ENCODE measurements at regions not wholly inside any gene's neighbourhood (a gene's known extent, or its start where the extent isn't known, plus 50 kb on each side); places are given as distances from the start of the nearest gene placed in this dataset.

DNA sequence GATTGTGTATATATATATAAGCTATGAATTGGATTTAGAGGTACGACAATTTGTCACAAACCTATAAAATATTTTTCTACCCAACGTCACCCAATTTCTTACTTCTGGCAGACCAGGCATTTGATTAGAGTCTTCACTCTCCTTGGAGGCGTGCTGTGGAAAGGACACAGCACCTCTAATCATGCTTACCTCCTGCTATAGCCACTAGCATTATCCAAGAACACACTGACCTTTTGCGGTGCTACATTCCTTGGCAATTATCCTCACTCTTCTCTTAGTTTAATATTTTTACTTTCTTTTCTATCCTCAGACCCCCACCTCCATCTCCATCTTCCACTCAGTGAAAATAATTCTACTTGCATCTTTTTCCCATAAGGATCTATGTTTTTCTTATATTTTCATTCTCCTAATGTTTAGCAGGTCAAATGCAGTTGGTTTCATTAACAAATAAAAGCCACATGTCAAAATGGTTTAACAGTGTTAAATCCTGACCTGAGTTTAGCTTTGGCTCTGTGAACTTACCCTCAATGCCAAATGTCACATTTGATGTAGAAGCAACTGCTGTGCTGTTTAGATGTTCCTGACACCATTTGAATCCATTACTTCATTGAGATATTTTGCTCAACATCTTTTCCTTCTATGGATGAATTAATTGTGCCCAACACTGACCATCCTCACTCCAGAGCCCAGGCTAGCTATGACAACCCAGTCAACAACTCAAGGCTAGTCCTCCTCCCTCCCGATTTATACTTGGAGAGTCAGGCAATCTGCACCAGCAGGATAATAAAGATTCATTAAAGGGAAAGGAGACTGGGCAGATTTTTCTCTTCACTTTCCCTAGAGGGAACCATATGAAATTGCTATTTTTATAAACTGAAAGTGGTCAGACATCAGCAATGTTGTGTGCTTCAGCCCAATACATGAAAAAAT lies 240.5 kb downstream of the MREG start:
- no peak overlapping the region for H3K4me2 ChIP-seq (ENCODE audit: low read depth, low read length)
- H3K4me3 ChIP-seq (replicated peaks in 1 of 3; ENCODE audit: insufficient read depth in 1 of 3, low read depth in 2 of 3, low read length in 3 of 3): no peak overlapping the region
- in situ Hi-C loops (cut with HindIII; ENCODE audit: extremely low pct_ligation_motif_present, low pct_unique_long_range_greater_than_20kb): no loop called here
- H3K4me1 ChIP-seq (ENCODE audit: insufficient read depth, low read length): peaks cover 45% of the 10 kb centered on the region
- no peaks in the 10 kb centered on the region for H3K36me3 ChIP-seq (replicated peaks in 1 of 2; ENCODE audit: control insufficient read depth in 1 of 2, insufficient read depth in 2 of 2, low read length in 2 of 2)
- peaks cover 2% of the 10 kb centered on the region; the same call in 1 of the 2 replicates for H3K9me3 ChIP-seq (ENCODE audit: low read length)
- no peaks in the 10 kb centered on the region for H4K20me1 ChIP-seq (ENCODE audit: insufficient read depth, low read length)
- DNase-seq (ENCODE audit: low spot score): no peak
- intact Hi-C loops (cut with micrococcal nuclease; ENCODE audit: unreplicated experiment): no loop called here
- TF ChIP-seq GPN1 (CRISPR knock-in tag; IDR thresholded peaks at IDR 0.05; ENCODE audit: borderline replicate concordance) (no peak), CHD4 (IDR thresholded peaks at IDR 0.05; ENCODE audit: borderline replicate concordance, low read length) (no peak)
- POLR2A ChIA-PET: interaction anchor here (0.8 to 2.9 kb wide), 2 partner anchors 19 to 23 kb away, joined by 4 to 12 read pairs; no protein-coding TSS in a partner anchor
- no peak for FAIRE-seq
- no peak overlapping the region for H2AFZ ChIP-seq (ENCODE audit: low read length)
- H3K27ac ChIP-seq (ENCODE audit: extremely low read length, insufficient read depth, low read length): peak overlapping the region; percentile 49
- WGBS (ENCODE audit: low lambda C conversion rate): 97% methylated on average over 5 of the region's 5 CpGs
- no peak overlapping the region for H3K9ac ChIP-seq (ENCODE audit: insufficient read depth, low read depth, low read length)
- CTCF ChIA-PET (ENCODE audit: low intra/inter-chr PET ratio, low total read pairs): no interaction called here
- no peak for ATAC-seq
- H3K79me2 ChIP-seq (ENCODE audit: insufficient read depth, low read length): no peaks in the 10 kb centered on the region
- no TSS peak for BruUV-seq (replicated peaks)
- no peaks in the 10 kb centered on the region for H3K27me3 ChIP-seq (ENCODE audit: control insufficient read depth in 1 of 2, insufficient read depth in 2 of 2, low read length in 2 of 2)

GRCh38 chr2:215772003-215772402 lies 241.3 kb downstream of the MREG start:
- no peak overlapping the region for H3K4me2 ChIP-seq (ENCODE audit: low read depth, low read length)
- BruUV-seq (replicated peaks): no TSS peak
- intact Hi-C loops (cut with micrococcal nuclease; ENCODE audit: unreplicated experiment): no loop called here
- no peaks in the 10 kb centered on the region for H3K36me3 ChIP-seq (replicated peaks in 1 of 2; ENCODE audit: control insufficient read depth in 1 of 2, insufficient read depth in 2 of 2, low read length in 2 of 2)
- peak overlapping the region; percentile 49 for H3K27ac ChIP-seq (ENCODE audit: extremely low read length, insufficient read depth, low read length)
- CTCF ChIA-PET (ENCODE audit: low intra/inter-chr PET ratio, low total read pairs): no interaction called here
- WGBS (ENCODE audit: low lambda C conversion rate): 58% methylated on average over 1 of the region's 1 CpG
- no peak overlapping the region for H3K4me3 ChIP-seq (replicated peaks in 1 of 3; ENCODE audit: insufficient read depth in 1 of 3, low read depth in 2 of 3, low read length in 3 of 3)
- POLR2A ChIA-PET: interaction anchor here (0.8 to 2.9 kb wide), 2 partner anchors 20 to 23 kb away, joined by 4 to 12 read pairs; no protein-coding TSS in a partner anchor
- peaks cover 45% of the 10 kb centered on the region for H3K4me1 ChIP-seq (ENCODE audit: insufficient read depth, low read length)
- H3K9me3 ChIP-seq (ENCODE audit: low read length): peaks cover 6% of the 10 kb centered on the region; the same call in 1 of the 2 replicates
- H3K9ac ChIP-seq (ENCODE audit: insufficient read depth, low read depth, low read length): no peak overlapping the region
- FAIRE-seq: no peak
- in situ Hi-C loops (cut with HindIII; ENCODE audit: extremely low pct_ligation_motif_present, low pct_unique_long_range_greater_than_20kb): no loop called here
- ATAC-seq: no peak
- H2AFZ ChIP-seq (ENCODE audit: low read length): peak overlapping the region; percentile 2
- no peaks in the 10 kb centered on the region for H3K27me3 ChIP-seq (ENCODE audit: control insufficient read depth in 1 of 2, insufficient read depth in 2 of 2, low read length in 2 of 2)
- peak; percentile 76 for DNase-seq (ENCODE audit: low spot score)
- H4K20me1 ChIP-seq (ENCODE audit: insufficient read depth, low read length): no peaks in the 10 kb centered on the region
- no peaks in the 10 kb centered on the region for H3K79me2 ChIP-seq (ENCODE audit: insufficient read depth, low read length)
- peak; percentile 53 for TF ChIP-seq NFE2L2 (IDR thresholded peaks at IDR 0.05; ENCODE audit: low read length)
- no peak for TF ChIP-seq MIXL1 (CRISPR knock-in tag; IDR thresholded peaks at IDR 0.05)
- no peak for TF ChIP-seq ATF3 (CRISPR knock-in tag; IDR thresholded peaks at IDR 0.05)
- TF ChIP-seq NFE2 (CRISPR knock-in tag; IDR thresholded peaks at IDR 0.05): peak; percentile 73; the same call in 1 of the 2 replicates
- TF ChIP-seq CBX1 (IDR thresholded peaks at IDR 0.05; ENCODE audit: low read depth): no peak
- TF ChIP-seq SMAD9 (CRISPR knock-in tag; IDR thresholded peaks at IDR 0.05): no peak
- TF ChIP-seq POLR2A (IDR thresholded peaks at IDR 0.05; ENCODE audit: insufficient read depth in 1 of 2, low read depth in 2 of 2, low read length in 2 of 2): no peak
- TF ChIP-seq TFE3 (CRISPR knock-in tag; IDR thresholded peaks at IDR 0.05): no peak
- TF ChIP-seq ZMYM3 (CRISPR knock-in tag; IDR thresholded peaks at IDR 0.05): no peak
- TF ChIP-seq RFXAP (CRISPR knock-in tag; IDR thresholded peaks at IDR 0.05; ENCODE audit: borderline replicate concordance): no peak
- TF ChIP-seq PATZ1 (CRISPR knock-in tag; IDR thresholded peaks at IDR 0.05): peak; percentile 18; the same call in 1 of the 2 replicates
- TF ChIP-seq RFX5 (IDR thresholded peaks at IDR 0.05; ENCODE audit: low read depth, low read length): no peak
- no peak for TF ChIP-seq SNAPC2 (CRISPR knock-in tag; IDR thresholded peaks at IDR 0.05)
- no peak for TF ChIP-seq ZNF558 (CRISPR knock-in tag; IDR thresholded peaks at IDR 0.05; ENCODE audit: borderline replicate concordance)

All from HepG2 (cell line).